GM19324 (cell line): ENCODE measurements at regions not wholly inside any gene's neighbourhood (a gene's known extent, or its start where the extent isn't known, plus 50 kb on each side); places are given as distances from the start of the nearest gene placed in this dataset.
A peak's percentile ranks its signal among the peaks of the same experiment; 100 is the strongest.

Experiments used
- ATAC-seq: cut with Tn5 transposase; IDR thresholded peaks from one replicate; pipeline ENCODE4 v1.9.1; 2021; ENCODE audit warnings: mild to moderate bottlenecking, moderate library complexity; ENCODE audit not compliant: unreplicated experiment, low FRiP score

DNA sequence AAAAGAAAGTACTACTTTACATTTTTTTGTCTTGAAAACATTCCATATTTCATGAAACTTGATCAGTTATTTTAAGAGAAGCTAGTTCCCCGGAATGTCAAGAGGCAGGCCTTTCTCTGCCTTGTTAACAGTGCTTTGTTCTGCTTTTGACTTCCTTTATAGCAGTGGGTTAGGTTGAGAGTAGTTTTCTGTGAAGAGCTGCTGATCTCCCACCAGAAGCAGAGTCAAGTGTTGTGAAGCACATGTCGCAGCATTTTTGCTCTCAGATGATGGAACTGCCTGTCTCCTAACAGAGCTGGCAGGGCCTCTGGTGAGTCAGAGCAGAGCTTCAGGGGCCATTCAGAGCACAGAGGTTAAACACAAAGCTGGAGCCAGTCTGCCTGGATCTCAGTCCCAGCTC lies 871.8 kb downstream of the SLC4A3 start:
- ATAC-seq, result no peak

DNA sequence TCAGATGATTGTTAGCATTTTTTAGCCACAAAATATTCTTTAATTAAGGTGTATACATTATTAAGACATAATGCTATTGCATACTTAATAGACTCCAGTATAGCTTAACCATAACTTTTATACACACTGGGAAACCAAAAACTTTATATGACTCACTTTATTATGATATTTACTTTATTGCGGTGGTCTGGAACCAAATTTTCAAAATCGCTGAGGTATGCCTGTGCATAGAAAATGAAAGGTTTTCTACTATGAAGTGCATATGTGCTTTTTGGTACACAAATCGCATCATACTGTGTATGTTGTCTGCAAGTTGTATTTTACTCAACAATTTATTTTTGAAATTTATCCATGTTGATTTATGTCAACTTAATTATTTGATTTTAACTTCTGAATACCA lies 875.1 kb downstream of the SLC4A3 start:
- ATAC-seq, result no peak

DNA sequence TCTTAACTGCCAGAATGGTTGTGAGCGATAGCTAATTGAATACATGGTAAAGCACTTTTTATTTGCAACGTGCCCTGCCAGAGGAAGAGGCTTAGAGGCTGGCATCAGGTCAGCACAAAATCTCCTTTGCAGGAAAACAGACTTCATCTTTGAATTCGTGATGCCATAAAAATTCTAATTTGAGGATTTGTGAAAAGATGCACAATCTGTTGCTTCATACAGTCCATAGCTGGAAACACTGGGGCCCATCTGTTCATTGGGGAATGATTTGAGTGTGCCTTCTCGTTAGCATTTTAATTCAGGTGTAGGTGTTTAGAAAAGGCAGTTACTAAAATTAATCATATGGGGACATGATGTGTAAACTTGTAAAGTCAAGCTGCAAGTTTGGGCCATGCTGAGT lies 876.0 kb downstream of the SLC4A3 start:
- ATAC-seq, result no peak

DNA sequence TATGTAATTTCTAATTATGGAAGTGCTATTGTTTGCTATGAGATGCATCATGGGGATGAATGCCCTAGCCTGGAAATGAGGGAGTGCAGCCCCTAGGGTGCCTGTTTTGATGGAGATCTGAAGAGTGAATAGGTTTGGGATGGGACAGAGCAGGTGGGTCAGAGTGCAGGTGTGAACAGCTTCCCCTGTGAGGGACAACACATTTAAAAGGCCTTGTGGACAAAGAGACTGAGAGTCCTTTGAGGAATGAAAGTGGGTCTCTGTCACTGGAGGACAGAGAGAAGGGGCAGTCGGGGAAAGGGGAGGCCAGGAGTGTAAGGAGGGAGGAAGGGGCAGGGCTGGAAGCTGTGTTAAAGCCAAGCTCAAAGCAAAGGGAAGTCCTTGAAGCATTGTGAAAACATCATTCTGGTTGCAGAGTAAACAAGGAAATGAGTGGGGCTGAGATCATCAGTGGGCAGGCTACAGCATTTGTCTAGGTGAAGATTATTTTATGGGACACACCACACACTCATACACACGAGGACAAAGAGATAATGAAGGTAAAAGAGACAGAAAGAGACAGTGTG lies 877.6 kb downstream of the SLC4A3 start:
- ATAC-seq, result no peak

DNA sequence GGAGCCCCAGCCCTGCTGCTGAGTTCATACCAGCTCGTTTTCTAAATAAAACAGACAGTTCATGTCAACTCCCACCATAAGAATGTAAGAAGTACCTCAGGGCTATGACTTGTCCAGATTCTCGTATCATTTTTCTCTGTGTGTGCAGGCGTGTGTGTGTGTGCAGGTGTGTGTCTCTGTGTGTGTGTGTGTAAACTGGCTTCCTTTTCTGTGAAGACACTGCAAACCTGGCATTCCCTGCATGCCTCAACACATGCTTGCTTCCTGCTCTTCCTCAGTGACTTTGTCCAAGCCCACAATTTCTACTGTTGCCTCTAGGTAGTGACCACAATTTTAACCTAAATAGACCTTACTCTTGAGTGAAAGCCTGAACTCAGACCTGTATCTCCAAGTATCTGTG lies 879.0 kb downstream of the SLC4A3 start:
- no peak for ATAC-seq

DNA sequence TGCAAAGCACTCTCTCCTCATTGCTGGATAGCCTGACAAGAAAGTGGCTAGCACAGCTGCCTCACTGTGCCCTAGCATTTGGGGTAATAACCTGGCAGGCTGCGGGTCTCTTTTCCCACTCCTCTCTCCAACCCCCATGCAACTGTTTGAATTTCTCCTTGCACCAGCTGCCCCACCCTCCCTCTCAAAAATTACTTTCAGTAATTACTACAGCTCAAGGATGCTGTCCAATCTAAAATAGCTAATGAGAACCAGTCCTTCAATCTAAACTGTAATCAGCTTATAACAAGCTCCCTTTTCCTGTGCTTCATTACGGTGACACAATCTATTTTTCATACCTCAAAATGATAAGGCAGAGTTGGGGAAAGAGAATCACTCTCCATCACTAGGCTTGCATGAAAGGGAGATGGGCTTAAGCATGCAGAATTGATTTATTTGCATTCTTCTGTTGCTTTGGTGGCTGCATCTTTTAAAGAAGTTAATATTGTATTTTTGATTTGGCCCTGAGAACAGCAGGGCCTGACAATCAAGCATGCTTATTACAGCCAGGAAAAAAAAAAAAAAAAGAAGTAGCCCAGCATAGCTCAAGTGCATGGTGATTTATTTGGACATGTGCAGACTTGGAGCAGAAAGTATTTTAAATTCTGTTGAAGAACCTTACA lies 881.8 kb downstream of the SLC4A3 start:
- ATAC-seq, result no peak

DNA sequence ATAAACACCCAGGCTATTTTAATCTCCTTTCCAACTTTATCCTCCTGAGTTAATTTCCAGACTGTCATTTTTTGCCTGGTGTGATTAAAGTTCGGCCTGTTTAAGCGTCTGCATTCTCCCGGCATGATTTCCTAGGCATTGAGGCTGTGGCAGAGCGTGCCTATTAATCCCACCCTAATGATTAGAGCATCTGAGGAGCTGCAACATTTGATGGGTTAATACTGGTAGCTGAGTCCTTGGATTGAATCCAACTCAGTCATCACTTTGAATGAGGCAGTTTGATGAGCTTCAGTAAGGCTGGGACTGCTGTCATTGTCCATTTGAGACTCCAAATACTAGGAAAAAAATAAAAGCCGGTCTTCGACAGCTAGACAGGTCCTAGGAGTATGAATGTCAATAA lies 882.5 kb downstream of the SLC4A3 start:
- ATAC-seq, result no peak

DNA sequence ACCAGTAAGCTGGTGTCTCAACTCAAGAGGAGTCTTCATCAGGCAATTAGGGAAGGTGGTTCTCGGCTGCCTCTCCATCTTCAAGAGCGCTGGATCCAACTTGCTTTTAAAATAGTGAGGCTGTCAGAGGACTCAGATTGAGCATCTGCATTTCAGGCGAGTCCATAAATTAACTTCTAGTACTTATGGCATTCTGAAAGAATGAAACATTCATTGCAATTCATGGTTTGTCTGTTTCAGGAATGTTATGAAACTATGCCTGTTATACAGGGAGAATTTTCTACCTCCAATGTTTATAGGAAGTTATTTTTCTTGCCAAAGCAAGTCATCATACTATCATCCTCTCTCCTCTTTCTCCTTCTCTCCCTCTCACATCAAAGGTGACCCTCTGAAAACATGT lies 883.2 kb downstream of the SLC4A3 start:
- no peak for ATAC-seq

DNA sequence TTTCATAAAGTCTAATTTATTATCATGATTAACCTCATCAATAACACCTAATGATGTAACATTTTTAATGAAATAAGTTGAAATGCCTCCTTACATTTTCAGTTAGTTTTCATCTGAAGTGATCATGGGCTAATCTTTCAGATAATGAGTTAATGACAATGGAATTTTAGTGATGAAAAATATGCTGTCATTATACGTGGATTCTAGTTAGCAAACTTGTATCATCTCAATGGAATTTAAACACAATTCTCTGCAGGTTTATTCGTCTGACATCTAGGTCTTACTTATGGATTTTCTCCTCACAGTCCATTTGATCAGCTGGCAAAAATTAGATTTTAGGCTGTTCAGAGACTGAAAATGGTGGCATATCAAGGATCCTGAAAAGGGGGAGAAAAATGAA lies 885.0 kb downstream of the SLC4A3 start:
- ATAC-seq, result no peak

DNA sequence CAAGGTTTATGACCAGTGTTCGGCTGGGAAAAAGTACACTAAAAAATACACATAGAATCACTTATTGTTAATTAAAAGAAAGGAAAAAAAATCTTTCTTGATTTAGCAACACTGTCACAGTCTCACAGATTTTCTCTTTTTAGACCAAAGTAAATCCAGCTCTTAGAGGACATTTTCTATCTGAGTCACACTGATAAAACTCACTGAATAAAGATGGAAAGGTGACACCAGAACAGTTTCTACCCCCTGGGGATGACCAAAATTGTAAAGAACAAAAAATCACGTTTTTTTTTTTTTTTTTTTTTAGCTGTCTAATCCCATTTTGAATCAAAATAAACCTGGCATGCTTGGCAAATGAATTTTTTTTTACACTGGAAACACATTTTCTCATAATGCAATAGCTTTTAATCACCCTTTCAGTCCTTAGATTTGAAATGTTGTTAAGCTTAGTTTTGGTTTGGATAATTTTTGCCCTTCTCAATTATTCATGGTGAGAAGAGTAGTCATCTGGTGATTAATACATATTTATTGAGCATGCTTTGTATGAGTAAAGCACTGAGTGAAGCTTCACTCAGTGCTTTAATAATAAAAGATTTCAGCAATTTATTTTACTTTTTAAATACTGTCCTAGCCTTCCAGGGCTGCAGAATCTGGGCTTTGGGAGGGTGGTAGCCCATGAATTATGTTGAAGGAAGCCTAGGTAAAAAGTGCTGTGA lies 886.3 kb downstream of the SLC4A3 start:
- no peak for ATAC-seq

DNA sequence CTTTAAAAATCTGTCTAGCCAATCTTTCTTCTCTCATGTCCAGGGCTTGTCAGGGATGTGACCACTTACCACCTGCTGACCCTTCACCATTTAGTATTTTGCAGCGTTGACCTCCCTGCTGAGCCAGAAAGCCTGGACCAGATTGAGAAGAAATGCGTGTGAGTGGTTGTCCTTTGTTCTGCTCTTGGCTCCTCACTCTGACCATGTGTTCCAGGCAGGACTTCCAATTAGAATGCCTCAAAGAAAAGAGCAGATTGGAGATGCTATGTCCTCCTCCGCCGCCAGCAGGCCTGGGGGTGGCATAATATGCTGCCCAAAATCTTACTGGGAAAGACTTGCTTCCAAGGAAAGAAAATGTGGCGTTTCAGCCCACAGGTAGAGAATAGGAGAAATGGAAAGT lies 894.1 kb downstream of the SLC4A3 start:
- no peak for ATAC-seq

DNA sequence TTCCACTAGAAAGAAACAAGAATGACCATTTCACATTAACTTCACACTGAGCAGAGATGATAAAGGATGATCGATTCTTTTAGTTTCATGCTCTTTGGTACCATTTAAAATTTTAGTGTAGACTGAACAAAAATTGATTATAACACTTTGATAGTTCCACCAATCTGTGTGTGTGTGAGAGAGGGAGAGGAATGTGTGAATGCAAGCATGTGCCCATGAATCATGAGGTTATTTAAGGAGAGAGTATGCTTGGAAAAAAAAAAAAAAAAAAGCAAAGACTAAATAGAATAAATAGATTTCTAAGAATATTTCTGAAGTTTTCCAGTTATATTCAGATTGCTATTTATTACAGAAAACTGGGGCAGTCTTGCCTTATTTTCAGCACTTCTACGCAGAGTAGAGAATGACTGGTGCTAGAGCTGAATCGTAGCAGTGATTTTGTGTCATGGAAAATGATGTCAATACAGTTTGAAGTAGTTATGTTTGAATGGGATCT lies 900.8 kb downstream of the SLC4A3 start:
- no peak for ATAC-seq

DNA sequence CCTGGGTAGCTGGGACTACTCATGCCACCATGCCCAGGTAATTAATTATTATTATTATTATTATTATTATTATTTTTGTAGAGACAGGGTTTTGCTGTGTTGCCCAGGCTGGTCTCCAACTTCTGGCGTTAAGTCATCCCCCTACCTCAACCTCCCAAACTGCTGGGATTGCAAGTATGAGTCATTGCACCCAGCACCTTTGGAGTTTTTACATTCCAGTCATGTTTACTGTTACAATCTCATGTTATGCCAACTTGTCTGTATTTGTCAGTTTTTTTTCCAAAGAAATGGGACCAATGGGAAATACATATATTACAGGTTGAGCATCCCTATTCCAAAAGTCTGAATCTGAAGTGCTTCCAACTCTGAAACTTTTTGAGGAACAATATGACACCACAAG lies 903.8 kb downstream of the SLC4A3 start:
- ATAC-seq, result no peak

DNA sequence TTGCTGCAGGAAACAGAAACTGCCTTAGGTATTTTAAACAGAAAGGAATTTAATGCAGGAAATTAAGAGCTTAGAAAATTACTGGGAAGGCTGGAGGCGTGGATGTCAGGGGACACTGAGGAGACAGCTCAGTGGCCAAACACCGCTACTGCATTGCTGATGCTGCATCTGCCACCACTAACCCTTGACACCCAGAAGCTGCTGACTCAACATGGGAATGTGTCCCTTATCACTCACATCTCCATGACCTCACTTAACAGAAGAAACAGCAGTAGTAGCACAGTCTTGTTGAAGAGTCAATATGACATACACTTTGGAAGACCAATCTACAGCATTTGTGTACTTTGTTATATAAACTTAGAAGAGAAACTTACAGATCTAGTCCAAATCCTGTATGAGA lies 906.1 kb downstream of the SLC4A3 start:
- peak; percentile 72 for ATAC-seq

DNA sequence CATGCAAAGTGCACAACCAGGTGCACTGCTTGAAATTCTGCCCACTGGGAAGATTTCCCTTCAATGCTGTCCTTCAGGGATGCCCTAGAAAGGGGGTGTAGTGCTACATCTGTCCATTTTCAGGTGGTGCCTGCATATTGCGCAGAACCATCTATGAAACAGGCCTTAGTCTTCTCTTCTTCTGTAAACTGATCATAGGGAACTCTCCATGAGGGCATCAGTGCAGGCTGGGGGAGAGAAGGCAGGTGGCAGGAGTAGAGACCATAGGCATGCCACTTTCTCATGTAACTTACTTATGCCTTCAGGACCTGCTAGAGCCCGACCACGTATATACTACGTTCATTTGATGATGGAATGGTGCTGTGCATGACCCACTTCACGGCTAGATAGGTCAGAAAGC lies 912.1 kb downstream of the SLC4A3 start:
- no peak for ATAC-seq

DNA sequence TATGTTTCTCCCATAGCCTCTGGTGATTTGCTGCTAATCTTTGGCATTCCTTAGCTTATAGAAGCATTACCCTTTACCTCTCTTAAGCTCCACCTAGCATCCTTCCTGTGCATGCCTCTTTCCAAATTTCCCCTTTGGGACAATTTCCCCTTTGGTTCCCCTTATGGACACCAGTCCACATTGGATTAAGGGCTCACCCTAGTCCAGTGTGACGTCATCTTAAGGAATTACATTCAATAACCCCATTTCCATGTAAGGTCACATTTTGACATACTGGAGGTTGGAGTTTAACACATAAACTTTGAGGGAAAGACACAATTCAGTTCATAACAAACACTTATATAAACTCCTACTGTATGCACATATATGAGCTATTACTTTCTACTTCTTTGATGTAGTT lies 916.6 kb downstream of the SLC4A3 start:
- no peak for ATAC-seq

DNA sequence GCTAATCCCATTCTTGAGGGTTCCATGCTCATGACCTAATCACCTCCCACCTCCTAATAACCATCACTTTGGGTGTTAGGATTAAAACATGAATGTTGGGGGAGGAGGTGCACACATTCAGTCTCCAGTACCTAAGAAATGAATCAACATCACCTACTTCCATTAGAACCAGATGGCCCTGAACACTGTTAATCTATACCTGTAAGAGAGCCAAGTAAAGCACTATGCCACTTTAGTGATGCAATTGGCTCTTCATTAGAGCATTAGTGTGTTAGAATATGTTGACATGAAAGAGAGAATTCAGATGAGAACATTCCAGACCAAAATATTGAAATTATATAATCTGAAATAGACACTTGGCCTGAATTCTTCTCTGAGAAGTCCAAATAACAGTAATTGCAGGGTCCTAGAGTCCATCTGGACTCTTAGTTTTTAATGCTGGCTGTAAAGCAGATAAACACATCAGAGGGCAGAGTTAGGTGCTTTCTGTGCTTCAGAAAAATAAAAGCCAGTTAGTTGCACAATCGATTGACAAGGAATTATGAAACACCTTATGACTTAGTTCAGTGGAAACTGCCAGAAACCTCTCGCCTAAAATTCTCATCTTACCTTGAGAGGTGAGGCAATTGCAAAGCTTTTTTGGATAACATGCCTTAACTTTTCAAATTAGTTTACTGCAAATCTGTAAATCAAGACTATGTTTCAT lies 923.7 kb downstream of the SLC4A3 start:
- ATAC-seq, result no peak

DNA sequence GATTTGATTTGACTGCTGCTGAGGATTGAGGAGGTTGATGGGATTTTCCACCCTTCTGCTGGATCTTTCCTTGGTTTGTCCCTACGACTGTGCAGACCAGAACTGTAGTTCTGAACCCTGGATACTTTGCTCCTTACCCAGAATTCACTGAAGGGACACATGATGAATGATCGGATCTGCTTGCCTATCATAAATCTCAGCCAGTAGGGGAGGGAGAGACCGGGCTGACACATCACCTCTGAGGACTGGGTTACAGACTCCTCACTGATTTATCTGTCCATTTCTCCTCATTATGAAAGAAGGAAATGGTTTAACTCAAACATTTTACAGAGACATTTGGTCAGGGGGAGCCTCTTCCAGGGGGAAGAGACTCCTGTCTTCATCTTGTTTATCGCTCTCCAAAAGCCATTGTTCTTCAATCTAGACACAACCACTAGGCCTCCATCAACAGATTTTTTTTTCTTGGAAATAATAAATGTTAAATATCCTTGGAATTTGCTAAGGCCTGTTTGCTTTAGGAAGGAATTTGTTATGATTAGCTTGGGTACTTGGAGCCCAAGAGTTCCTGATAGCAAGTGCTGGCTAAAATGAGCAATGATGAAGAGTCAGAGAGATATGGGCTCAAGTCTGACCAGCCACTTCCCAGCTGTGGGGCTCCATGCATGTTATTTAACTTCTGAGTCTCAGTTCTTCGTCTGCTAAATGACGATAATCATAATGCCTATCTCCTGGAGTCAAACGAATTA lies 925.5 kb downstream of the SLC4A3 start:
- no peak for ATAC-seq

DNA sequence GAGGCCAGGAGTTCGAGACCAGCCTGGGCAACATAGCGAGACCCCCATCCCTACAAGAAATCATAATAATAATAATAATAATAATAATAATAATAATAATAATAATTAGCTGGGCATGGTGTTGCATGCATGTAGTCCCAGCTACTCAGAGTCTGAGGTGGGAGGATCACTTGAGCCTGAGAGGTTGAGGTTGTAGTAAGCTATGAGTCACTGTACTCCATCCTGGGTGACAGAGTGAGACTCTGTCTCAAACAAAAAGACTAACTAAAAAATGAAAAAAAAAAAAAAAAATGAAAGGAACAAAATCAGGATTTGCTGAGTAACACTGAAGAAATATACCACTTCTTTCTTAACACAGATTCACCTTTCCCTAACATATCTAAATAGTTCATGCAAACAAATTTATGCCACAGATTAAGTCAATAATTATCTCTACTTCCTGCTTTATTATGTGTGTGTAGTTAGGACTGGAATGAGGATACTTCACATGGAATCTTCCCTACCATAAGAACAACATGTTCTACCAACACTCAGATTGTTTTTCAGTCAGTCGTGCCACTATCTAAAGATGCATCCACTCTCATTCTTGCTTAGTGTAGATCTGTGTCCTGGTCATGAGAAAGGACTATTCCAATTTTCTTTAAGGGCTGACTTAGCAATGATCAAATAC lies 928.7 kb downstream of the SLC4A3 start:
- no peak for ATAC-seq

DNA sequence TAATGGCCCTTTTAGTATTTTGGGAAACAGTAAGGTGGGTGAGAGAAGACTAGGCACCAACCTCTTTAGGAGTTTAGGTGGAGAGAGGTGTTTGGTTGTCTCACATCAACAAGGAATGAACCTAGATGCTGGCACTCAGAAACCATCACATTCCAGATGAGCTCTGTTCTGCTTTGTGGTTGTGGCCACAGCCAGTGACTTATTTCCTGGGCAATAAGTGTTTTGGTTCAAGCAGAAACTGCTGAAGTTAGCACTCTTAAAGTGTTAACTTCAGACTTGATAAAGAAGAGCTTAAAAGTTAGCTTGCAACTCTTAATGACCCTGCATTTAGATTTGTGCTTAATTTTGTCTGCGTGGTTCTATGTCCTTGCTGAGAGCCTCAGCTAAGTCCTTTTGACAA lies 929.2 kb downstream of the SLC4A3 start:
- no peak for ATAC-seq
